GM12878 (cell line): ENCODE measurements at regions not wholly inside any gene's neighbourhood (a gene's known extent, or its start where the extent isn't known, plus 50 kb on each side); places are given as distances from the start of the nearest gene placed in this dataset.
"Not testable (repeated sequence)": the region's sequence is repeated elsewhere in the genome, so short reads cannot be mapped to it uniquely, and the experiment has no call there.

Source experiments
- ATAC-seq: fragments of 200-7000 bp; cut with Tn5 transposase; 3 replicates; pipeline ENCODE4 v1.9.1; 2020; ENCODE audit warnings: mild to moderate bottlenecking, moderate library complexity
- BruUV-seq: library from RNA; stranded (reverse); fragments of 400-500 nt; replicated peaks from 2 replicates; lab custom pipeline; 2021; lab: Mats Ljungman, UMichigan
- CTCF ChIA-PET: fragments of 300-600 bp; sonication (Branson Sonifier 250); formaldehyde crosslinking; extraction: SDS; loops from one replicate; lab custom pipeline; 2021; ENCODE audit warnings: inconsistent platforms; lab: Yijun Ruan, JAX
- POLR2A ChIA-PET: fragments of 350-600 bp; formaldehyde crosslinking; extraction: SDS; loops from one replicate; lab custom pipeline; 2021; ENCODE audit warnings: inconsistent platforms; lab: Charles Lee
- RAD21 ChIA-PET: fragments of 300-600 bp; sonication (Branson Sonifier 250); formaldehyde crosslinking; loops from one replicate; lab custom pipeline; 2023; ENCODE audit warnings: antibody characterized with exemption; ENCODE audit not compliant: unreplicated experiment; lab: Charles Lee
- SMC1A ChIA-PET: fragments of 300-600 bp; sonication (Branson Sonifier 250); formaldehyde crosslinking; loops from one replicate; lab custom pipeline; 2023; ENCODE audit not compliant: unreplicated experiment, uncharacterized antibody; lab: Charles Lee
- DNase-seq: peaks from one replicate; pipeline ENCODE4 v3.0.0-alpha.2; 2011; ENCODE audit warnings: low read depth, low spot score
- FAIRE-seq: peaks from 3 replicates; lab custom pipeline; 2011; peaks lifted over from hg19 to GRCh38; lab: Jason Lieb, UNC
- H2AFZ ChIP-seq: 2 replicates; pipeline ENCODE4 v1.6.0; 2011; ENCODE audit warnings: low read depth, low read length, control low read depth; ENCODE audit not compliant: control insufficient read depth
- H3K27ac ChIP-seq: 2 replicates; pipeline ENCODE4 v1.5.1; 2011; ENCODE audit warnings: control low read depth; ENCODE audit not compliant: control insufficient read depth, insufficient read depth
- H3K27me3 ChIP-seq, 2 experiments: replicated peaks in 1 of 2; 2 replicates each; pipeline versions ENCODE4 v1.6.0 to v1.6.1; 2011; ENCODE audit warnings: low read length in 1 of 2; ENCODE audit not compliant: control insufficient read depth in 2 of 2, insufficient read depth in 2 of 2
- H3K36me3 ChIP-seq, 2 experiments: 2 replicates each; pipeline ENCODE4 v1.5.1; 2011; ENCODE audit warnings: low read length in 1 of 2; ENCODE audit not compliant: control insufficient read depth in 2 of 2, insufficient read depth in 2 of 2
- H3K4me1 ChIP-seq: 2 replicates; pipeline ENCODE4 v1.6.1; 2011; ENCODE audit warnings: mild to moderate bottlenecking, low read length, moderate library complexity, mixed read lengths; ENCODE audit not compliant: control insufficient read depth, insufficient read depth
- H3K4me2 ChIP-seq: 2 replicates; pipeline ENCODE4 v1.6.0; 2011; ENCODE audit warnings: control low read depth; ENCODE audit not compliant: control insufficient read depth, insufficient read depth
- H3K4me3 ChIP-seq: fragments of 200-600 bp; sonication (generic); 2 replicates; pipeline ENCODE4 v1.5.1; 2016
- H3K79me2 ChIP-seq: 2 replicates; pipeline ENCODE4 v1.6.0; 2011; ENCODE audit warnings: low read length; ENCODE audit not compliant: control insufficient read depth, insufficient read depth
- H3K9ac ChIP-seq: 2 replicates; pipeline ENCODE4 v1.8.0; 2011; ENCODE audit warnings: low read length, control low read depth, mixed read lengths; ENCODE audit not compliant: control insufficient read depth, insufficient read depth
- H3K9me3 ChIP-seq: replicated peaks from 3 replicates; pipeline ENCODE4 v1.5.1; 2011; ENCODE audit warnings: mild to moderate bottlenecking, low read length; ENCODE audit not compliant: control insufficient read depth, insufficient read depth
- H4K20me1 ChIP-seq: 2 replicates; pipeline ENCODE4 v1.6.0; 2011; ENCODE audit not compliant: control insufficient read depth, insufficient read depth
- CTCF ChIP-seq, 3 experiments: IDR thresholded peaks in 2 of 3; conservative IDR thresholded peaks in 1 of 3; 2 replicates each; pipeline ENCODE4 v1.5.1; 2011; ENCODE audit warnings: low read depth in 3 of 3, low read length in 3 of 3, mild to moderate bottlenecking in 3 of 3, control low read depth in 2 of 3, moderate library complexity in 2 of 3, inconsistent platforms in 1 of 3, mixed read lengths in 1 of 3; ENCODE audit not compliant: control insufficient read depth in 2 of 3, insufficient read depth in 1 of 3; ENCODE audit errors: extremely low read depth in 1 of 3
- JUND ChIP-seq: IDR thresholded peaks from 2 replicates; pipeline ENCODE4 v1.6.1; 2012; ENCODE audit warnings: low read depth, mild to moderate bottlenecking, low read length, improper control_type of control experiment, moderate library complexity
- RAD21 ChIP-seq: IDR thresholded peaks from 2 replicates; pipeline ENCODE4 v1.6.1; 2011; ENCODE audit warnings: mild to moderate bottlenecking, low read depth, low read length, moderate library complexity; ENCODE audit not compliant: insufficient read depth
- SMC3 ChIP-seq: IDR thresholded peaks from 2 replicates; pipeline ENCODE4 v1.6.1; 2011; ENCODE audit warnings: low read length, improper control_type of control experiment, borderline replicate concordance
- SPI1 ChIP-seq: IDR thresholded peaks from 2 replicates; pipeline ENCODE4 v1.6.1; 2011; ENCODE audit warnings: low read depth, mild to moderate bottlenecking, low read length, moderate library complexity, borderline replicate concordance; ENCODE audit not compliant: insufficient read depth
- TCF7 ChIP-seq: IDR thresholded peaks from 2 replicates; pipeline ENCODE4 v1.6.1; 2014; ENCODE audit warnings: antibody characterized with exemption, borderline replicate concordance
- WGBS: methylation state at CpG from one replicate; pipeline ENCODE4 v1.1.6; 2016; ENCODE audit warnings: low lambda C conversion rate; ENCODE audit not compliant: insufficient replicate concordance, insufficient coverage; ENCODE audit errors: missing lambda C conversion rate; 5-methylcytosine and 5-hydroxymethylcytosine counted together
- in situ Hi-C: fragments of 300-500 bp; cut with MboI; formaldehyde crosslinking; loops from 9 replicates; pipeline ENCODE4 v1.14.3; 2018; ENCODE audit warnings: mixed read lengths
- intact Hi-C: fragments of 100-400 bp; cut with micrococcal nuclease; formaldehyde crosslinking; loops from one replicate; pipeline ENCODE4 v1.14.2; 2022; ENCODE audit not compliant: unreplicated experiment

- RAD21 ChIA-PET: interaction anchor here (1.0 to 1.5 kb wide), 6 partner anchors 262 to 508 kb away, joined by 3 to 6 read pairs (median 4); no protein-coding TSS in a partner anchor
- BruUV-seq: no TSS peak
- TF ChIP-seq JUND (no peak), TCF7 (no peak), SPI1 (peak; percentile 14; the same call in 1 of the 2 replicates)
- CTCF ChIA-PET: interaction anchor here (0.8 to 2.2 kb wide), 13 partner anchors 47 to 519 kb away, joined by 3 to 16 read pairs (median 4); partner anchors contain the start of gene FAM78B
- no peaks in the 10 kb centered on the region for H3K4me1 ChIP-seq
- DNase-seq (no peak), ATAC-seq (no peak), FAIRE-seq (no peak)
- intact Hi-C loops (loop anchor here (1.0 to 10.0 kb wide), 5 partner anchors 268 to 715 kb away; partner anchors contain the start of gene FAM78B), in situ Hi-C loops (loop anchor here (5.0 kb wide), 1 partner anchor 500 kb away; no protein-coding TSS in a partner anchor)
- H2AFZ ChIP-seq: no peak overlapping the region
- H3K27ac ChIP-seq: no peak overlapping the region
- no peaks in the 10 kb centered on the region for H3K36me3 ChIP-seq
- SMC1A ChIA-PET: interaction anchor here (0.6 to 3.6 kb wide), 15 partner anchors 46 to 941 kb away, joined by 3 to 33 read pairs (median 4); partner anchors contain the start of gene FAM78B
- H3K79me2 ChIP-seq: no peaks in the 10 kb centered on the region
- WGBS: 42% methylated on average over 2 of the region's 2 CpGs
- no peaks in the 10 kb centered on the region for H3K9me3 ChIP-seq
- H3K4me2 ChIP-seq: no peak overlapping the region
- POLR2A ChIA-PET: no interaction called here
- H3K27me3 ChIP-seq: no peaks in the 10 kb centered on the region
- H4K20me1 ChIP-seq: no peaks in the 10 kb centered on the region
- H3K4me3 ChIP-seq: no peak overlapping the region
- no peak overlapping the region for H3K9ac ChIP-seq
Measured at GRCh38 chr1:166432655-166433054, 265.9 kb upstream of the FAM78B start.

- H2AFZ ChIP-seq, BruUV-seq, H3K79me2 ChIP-seq, H3K4me3 ChIP-seq, H3K27ac ChIP-seq, H4K20me1 ChIP-seq, H3K9me3 ChIP-seq, H3K36me3 ChIP-seq, FAIRE-seq, H3K27me3 ChIP-seq, H3K4me2 ChIP-seq, POLR2A ChIA-PET, H3K9ac ChIP-seq, H3K4me1 ChIP-seq: not testable (repeated sequence)
- intact Hi-C loops: loop anchor here (1.0 to 10.0 kb wide), 5 partner anchors 269 to 716 kb away; partner anchors contain the start of gene FAM78B
- ATAC-seq (peak; percentile 75), DNase-seq (peak; percentile 7)
- ChIA-PET RAD21 (interaction anchor here (0.6 to 1.5 kb wide), 6 partner anchors 48 to 509 kb away, joined by 3 to 6 read pairs (median 4); no protein-coding TSS in a partner anchor), CTCF (interaction anchor here (0.8 to 2.2 kb wide), 11 partner anchors 46 to 520 kb away, joined by 3 to 16 read pairs (median 6); no protein-coding TSS in a partner anchor), SMC1A (interaction anchor here (0.8 to 3.6 kb wide), 12 partner anchors 45 to 510 kb away, joined by 3 to 33 read pairs (median 4); partner anchors contain the start of gene FAM78B)
- peak; percentile 35 to 67 (median 40); a peak in 5 of 6 replicates for TF ChIP-seq CTCF (IDR thresholded peaks at IDR 0.05 in 2 of 3, conservative IDR thresholded peaks at IDR 0.05 in 1 of 3; ENCODE audit: control insufficient read depth in 2 of 3, extremely low read depth in 1 of 3, insufficient read depth in 1 of 3, low read depth in 3 of 3, low read length in 3 of 3)
- peak; percentile 66; the same call in 1 of the 2 replicates for TF ChIP-seq SMC3
- TF ChIP-seq RAD21: peak; percentile 82
- WGBS: 18% methylated on average over 7 of the region's 7 CpGs
- in situ Hi-C loops: loop anchor here (5.0 kb wide), 1 partner anchor 501 kb away; no protein-coding TSS in a partner anchor
Measured at GRCh38 chr1:166433404-166434304, 266.9 kb upstream of the FAM78B start.
